Panc1 (cell line): ENCODE measurements at regions not wholly inside any gene's neighbourhood (a gene's known extent, or its start where the extent isn't known, plus 50 kb on each side); places are given as distances from the start of the nearest gene placed in this dataset.

Experiments used
- ATAC-seq: fragments of 200-7000 bp; cut with Tn5 transposase; 2 replicates; pipeline ENCODE4 v1.9.1; 2020; ENCODE audit warnings: mild to moderate bottlenecking, moderate library complexity
- BruUV-seq: library from RNA; stranded (reverse); fragments of 400-500 nt; replicated peaks from 2 replicates; lab custom pipeline; 2021; lab: Mats Ljungman, UMichigan
- CTCF ChIA-PET: fragments of 300-600 bp; sonication (Branson Sonifier 250); formaldehyde crosslinking; loops from one replicate; lab custom pipeline; 2022; ENCODE audit warnings: antibody characterized with exemption; lab: Charles Lee
- POLR2A ChIA-PET: fragments of 300-600 bp; sonication (Branson Sonifier 250); formaldehyde crosslinking; loops from one replicate; lab custom pipeline; 2022; ENCODE audit warnings: antibody characterized with exemption; lab: Charles Lee
- DNase-seq: peaks from one replicate; pipeline ENCODE4 v3.0.0-alpha.2; 2010; ENCODE audit warnings: low read depth, low spot score
- H3K27ac ChIP-seq: 2 replicates; pipeline ENCODE4 v1.5.1; 2011; ENCODE audit warnings: mild to moderate bottlenecking, low read length, inconsistent platforms
- H3K27me3 ChIP-seq: fragments of 200-500 bp; sonication (Bioruptor generic); 2 replicates; pipeline ENCODE4 v1.6.0; 2014; ENCODE audit warnings: low read length, inconsistent platforms; ENCODE audit not compliant: control insufficient read depth, insufficient read depth
- H3K36me3 ChIP-seq: fragments of 200-500 bp; sonication (Bioruptor generic); 2 replicates; pipeline ENCODE4 v1.5.1; 2014; ENCODE audit warnings: inconsistent platforms, mild to moderate bottlenecking, low read length, moderate library complexity; ENCODE audit not compliant: control insufficient read depth, insufficient read depth
- H3K4me1 ChIP-seq: 2 replicates; pipeline ENCODE4 v1.5.1; 2011; ENCODE audit warnings: inconsistent platforms, mild to moderate bottlenecking, low read length, moderate library complexity; ENCODE audit not compliant: control insufficient read depth, insufficient read depth
- H3K4me3 ChIP-seq, 2 experiments: 2 replicates each; pipeline ENCODE4 v1.5.1; 2011 to 2012; ENCODE audit warnings: low read depth in 2 of 2, low read length in 2 of 2, mild to moderate bottlenecking in 2 of 2, inconsistent platforms in 1 of 2, moderate library complexity in 1 of 2
- H3K9me3 ChIP-seq: fragments of 200-500 bp; sonication (Bioruptor generic); 2 replicates; pipeline ENCODE4 v1.5.1; 2014; ENCODE audit warnings: low read depth, mild to moderate bottlenecking, inconsistent platforms, low read length, moderate library complexity; ENCODE audit not compliant: control insufficient read depth, insufficient read depth
- CTCF ChIP-seq: fragments of 450-650 bp; IDR thresholded peaks from 2 replicates; pipeline ENCODE4 v1.5.1; 2017; ENCODE audit warnings: mild to moderate bottlenecking
- POLR2AphosphoS5 ChIP-seq: IDR thresholded peaks from 2 replicates; pipeline ENCODE4 v1.6.1; 2012; ENCODE audit warnings: mild to moderate bottlenecking, low read depth, low read length, moderate library complexity
- REST ChIP-seq, 2 experiments: IDR thresholded peaks; 2 replicates each; pipeline ENCODE4 v1.6.1; 2011 to 2012; ENCODE audit warnings: low read depth in 2 of 2, control low read depth in 1 of 2, low read length in 1 of 2, mild to moderate bottlenecking in 1 of 2, moderate library complexity in 1 of 2; ENCODE audit not compliant: insufficient read depth in 1 of 2
- SIN3A ChIP-seq: IDR thresholded peaks from 2 replicates; pipeline ENCODE4 v1.6.1; 2012; ENCODE audit warnings: low read depth, mild to moderate bottlenecking, low read length, moderate library complexity, borderline replicate concordance; ENCODE audit not compliant: insufficient read depth
- TCF7L2 ChIP-seq: IDR thresholded peaks from 2 replicates; pipeline ENCODE4 v1.6.1; 2011; ENCODE audit warnings: mild to moderate bottlenecking, low read depth, low read length, inconsistent platforms
- in situ Hi-C: cut with HindIII; loops from 2 replicates; pipeline ENCODE4 v1.10.0; 2016; ENCODE audit warnings: low sequenced_read_pairs, low pct_unique_long_range_greater_than_20kb
- intact Hi-C: fragments of 100-400 bp; cut with micrococcal nuclease; formaldehyde crosslinking; loops from one replicate; pipeline ENCODE4 v1.10.0; 2022; ENCODE audit not compliant: unreplicated experiment

GRCh38 chr2:30338475-30338874, 107.1 kb downstream of the LBH start:
- ChIA-PET POLR2A (no interaction called here), CTCF (no interaction called here)
- Histone ChIP-seq H3K36me3 (no peaks in the 10 kb centered on the region), H3K9me3 (no peaks in the 10 kb centered on the region), H3K27ac (no peak overlapping the region), H3K27me3 (no peaks in the 10 kb centered on the region), H3K4me3 (no peak overlapping the region), H3K4me1 (no peaks in the 10 kb centered on the region)
- 0 out of 2 replicates have a peak, but pooled peaks have one; percentile 4 for TF ChIP-seq CTCF
- TF ChIP-seq SIN3A: no peak
- TF ChIP-seq TCF7L2: no peak
- no peak for TF ChIP-seq POLR2AphosphoS5
- in situ Hi-C loops: no loop called here
- intact Hi-C loops: no loop called here
- no TSS peak for BruUV-seq
- no peak for ATAC-seq
- DNase-seq: no peak

GRCh38 chr2:30339071-30339470, 107.7 kb downstream of the LBH start:
- ATAC-seq (no peak), DNase-seq (no peak)
- CTCF ChIA-PET: no interaction called here
- no TSS peak for BruUV-seq
- in situ Hi-C loops (no loop called here), intact Hi-C loops (no loop called here)
- H3K27me3 ChIP-seq: no peaks in the 10 kb centered on the region
- no peaks in the 10 kb centered on the region; the same call in 1 of the 2 replicates for H3K9me3 ChIP-seq
- no peak overlapping the region for H3K27ac ChIP-seq
- no peak overlapping the region for H3K4me3 ChIP-seq
- POLR2A ChIA-PET: no interaction called here
- H3K36me3 ChIP-seq: no peaks in the 10 kb centered on the region
- H3K4me1 ChIP-seq: no peaks in the 10 kb centered on the region
- TF ChIP-seq SIN3A: no peak
- TF ChIP-seq CTCF: no peak
- no peak for TF ChIP-seq TCF7L2
- no peak for TF ChIP-seq POLR2AphosphoS5
- TF ChIP-seq REST (IDR thresholded peaks at IDR 0.05; ENCODE audit: insufficient read depth in 1 of 2, low read depth in 2 of 2, low read length in 1 of 2): no peak
